ACHN (cell line): ENCODE measurements at regions not wholly inside any gene's neighbourhood (a gene's known extent, or its start where the extent isn't known, plus 50 kb on each side); places are given as distances from the start of the nearest gene placed in this dataset.

Experiments used
- DNase-seq: peaks from one replicate; pipeline ENCODE4 v3.0.0-alpha.2; 2015
- in situ Hi-C: cut with HindIII; loops from 2 replicates; pipeline ENCODE4 v1.10.0; 2017; ENCODE audit warnings: low sequenced_read_pairs, low pct_ligation_motif_present, low pct_unique_long_range_greater_than_20kb

DNA sequence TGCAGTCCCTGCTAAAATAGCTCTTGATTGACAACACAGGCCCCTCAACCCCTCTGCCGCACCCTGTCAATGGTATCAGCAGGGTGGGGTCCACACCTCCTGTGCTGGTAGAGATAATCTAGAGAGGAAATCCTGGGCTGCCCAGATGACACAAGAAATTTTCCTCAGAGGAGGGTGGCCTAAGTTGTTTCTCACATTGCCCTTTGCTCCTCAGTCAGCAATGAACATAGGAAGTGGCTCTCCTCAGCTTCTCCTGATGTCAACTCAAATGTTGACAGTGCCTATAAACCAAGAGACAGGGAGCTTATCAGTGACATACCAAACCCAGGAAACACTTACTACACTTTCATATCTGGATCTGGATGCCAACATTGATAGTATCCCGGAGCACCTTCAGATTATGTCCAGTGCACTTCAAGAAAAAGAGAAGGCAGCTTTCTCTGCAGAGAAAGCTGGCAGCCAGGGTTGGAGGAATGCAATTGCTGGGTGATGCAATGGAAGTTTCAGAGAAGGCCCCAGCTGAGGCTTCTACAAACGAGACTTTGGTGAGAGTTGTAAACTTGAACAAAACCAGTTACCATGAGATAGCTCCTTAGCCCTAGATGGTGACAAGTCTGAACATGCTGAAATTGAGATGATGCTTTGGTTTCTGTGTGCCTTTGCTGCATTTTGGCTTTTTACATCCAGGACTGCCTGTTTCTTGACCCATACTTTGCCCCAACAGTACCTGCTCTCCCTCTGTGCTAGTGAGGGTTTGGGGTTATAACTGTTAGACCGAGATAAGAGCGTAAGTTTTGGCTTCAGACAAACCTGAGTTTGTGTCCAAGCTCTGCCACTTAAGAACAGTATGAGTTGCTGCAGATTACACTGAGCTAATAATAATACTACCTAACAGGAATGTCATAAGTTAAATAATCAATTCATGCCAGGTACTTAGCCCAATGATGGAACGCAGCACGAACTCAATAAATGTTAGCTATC, 183.5 kb downstream of the NUAK1 start:
- in situ Hi-C loops, result no loop called here
- DNase-seq, result no peak

DNA sequence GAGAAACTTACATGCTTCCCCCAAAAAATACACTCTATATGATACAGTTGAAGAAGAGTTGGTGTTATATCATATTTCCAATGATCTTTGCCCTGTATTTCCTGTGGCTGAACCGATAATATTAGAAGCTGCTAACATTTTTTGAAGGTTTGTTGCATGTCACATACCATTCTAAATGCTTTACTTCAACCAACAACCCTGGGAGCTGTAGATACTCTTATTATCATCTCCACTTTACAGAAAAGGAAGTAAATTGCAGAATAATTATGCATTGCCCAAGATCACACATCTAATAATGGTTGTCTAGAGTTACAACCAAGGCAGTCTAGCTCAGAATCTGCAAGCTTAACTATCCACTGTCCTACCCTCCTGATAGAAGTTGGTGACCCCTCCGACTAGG, 182.8 kb downstream of the NUAK1 start:
- in situ Hi-C loops, result no loop called here
- DNase-seq, result no peak

DNA sequence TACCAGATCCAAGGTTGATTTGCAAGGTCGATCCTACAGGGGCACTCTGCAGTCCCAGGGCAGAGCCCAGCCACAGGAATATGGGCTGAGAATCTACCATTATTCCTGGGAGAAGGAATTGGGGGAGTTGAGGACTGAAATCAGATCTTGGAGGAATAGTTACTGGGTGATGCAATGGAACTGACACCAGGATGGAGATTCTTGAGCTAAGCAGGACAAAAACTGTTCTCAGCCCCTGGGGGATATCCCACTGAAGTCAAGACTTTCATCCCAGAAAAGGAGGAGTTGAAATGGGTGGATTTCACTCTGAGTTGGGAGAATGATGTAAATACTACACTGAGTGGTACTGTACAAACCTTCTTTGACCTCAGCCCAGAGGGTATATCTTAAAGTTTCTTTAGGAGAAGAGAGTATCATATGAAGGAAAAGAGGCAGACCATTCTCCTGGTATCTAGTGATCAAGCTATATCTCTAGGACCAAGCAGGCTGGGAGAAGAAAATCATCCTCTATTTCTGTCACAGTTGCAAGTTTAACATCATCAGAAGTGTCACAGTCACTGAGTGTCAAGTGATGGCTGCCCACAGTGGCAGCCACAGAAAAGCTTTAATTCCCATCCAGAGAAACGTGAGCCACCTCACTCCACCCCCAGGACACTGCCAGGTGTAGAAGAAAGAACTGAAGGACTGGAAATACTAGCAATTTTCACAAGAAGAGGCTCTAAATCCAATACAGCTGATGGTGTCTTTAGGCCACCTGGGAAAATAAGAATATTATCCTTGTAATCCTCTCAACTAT, 181.9 kb downstream of the NUAK1 start:
- in situ Hi-C loops, result no loop called here
- DNase-seq, result no peak

DNA sequence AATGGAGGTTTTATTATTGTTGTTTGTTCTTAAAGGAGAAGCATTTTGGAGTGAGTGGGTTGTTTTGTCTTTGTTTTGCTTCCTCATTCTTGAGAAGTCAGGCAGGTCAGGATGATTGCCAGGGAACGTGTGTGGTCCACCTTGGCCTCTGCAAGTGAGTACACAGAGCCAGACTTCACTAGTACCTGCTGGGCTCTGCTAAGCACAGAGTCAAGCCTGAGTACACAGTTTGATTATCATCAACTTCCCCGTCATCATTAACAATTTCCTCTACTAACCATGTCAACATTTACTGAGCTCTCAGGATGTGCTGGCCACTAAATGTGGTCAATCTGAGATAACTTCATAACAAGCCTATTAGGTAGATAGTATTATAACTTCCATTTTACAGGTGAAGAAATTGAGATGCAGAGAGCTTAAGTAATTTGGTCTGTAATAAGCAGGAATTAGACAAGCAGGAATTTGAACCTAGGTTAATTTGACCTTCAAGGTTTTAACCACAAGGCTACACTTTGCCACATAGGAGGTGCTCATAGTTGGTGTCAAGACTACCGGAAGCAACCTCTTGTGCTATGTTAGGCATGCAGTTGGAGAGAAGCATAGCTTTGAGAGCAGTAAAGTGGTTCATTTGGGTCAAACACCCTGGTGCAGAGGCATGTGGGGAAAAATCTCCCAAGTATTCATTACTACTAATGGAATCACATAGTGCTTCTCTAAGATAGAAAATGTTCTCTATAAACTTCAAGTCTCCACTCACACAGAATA, 178.3 kb downstream of the NUAK1 start:
- in situ Hi-C loops, result no loop called here
- DNase-seq, result no peak

DNA sequence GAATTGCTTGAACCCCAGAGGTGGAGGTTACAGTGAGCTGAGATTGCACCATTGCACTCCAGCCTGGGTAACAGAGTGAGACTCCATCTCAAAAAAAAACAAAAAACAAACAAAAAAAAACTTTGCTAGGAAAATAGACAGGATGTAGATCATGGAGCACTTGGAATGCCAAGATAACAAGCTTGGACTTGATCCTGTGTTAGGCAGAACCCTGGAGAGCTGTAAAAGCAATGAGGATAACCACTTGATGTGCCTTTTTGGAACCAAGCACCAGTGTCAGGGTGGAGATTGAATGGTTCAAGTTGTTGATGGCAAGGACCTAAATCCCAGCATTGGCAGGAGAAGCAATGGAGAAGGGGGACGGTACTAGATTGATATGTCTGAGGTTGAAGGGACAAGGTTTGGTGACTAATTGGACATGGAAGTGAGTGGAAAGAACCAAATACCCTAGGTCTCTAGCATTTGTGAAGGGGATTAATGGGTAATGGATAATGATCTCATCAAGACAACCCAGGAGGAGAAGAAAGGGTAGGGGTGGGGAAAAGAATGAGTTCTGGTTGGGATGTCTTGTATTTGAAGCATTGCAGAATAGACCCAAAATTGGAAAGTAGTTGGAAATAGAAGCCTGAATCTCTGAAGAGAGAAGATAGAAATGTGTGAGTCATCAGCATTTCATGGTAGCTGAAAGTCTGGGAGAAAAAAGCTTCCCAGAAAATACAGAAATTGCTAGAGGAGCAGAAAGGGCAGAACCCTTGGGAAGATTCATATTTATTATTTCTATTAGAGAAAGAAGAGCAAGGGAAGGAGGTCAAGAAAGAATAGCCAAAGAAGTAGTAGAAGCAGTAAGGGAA, 176.7 kb downstream of the NUAK1 start:
- in situ Hi-C loops, result no loop called here
- DNase-seq, result no peak

DNA sequence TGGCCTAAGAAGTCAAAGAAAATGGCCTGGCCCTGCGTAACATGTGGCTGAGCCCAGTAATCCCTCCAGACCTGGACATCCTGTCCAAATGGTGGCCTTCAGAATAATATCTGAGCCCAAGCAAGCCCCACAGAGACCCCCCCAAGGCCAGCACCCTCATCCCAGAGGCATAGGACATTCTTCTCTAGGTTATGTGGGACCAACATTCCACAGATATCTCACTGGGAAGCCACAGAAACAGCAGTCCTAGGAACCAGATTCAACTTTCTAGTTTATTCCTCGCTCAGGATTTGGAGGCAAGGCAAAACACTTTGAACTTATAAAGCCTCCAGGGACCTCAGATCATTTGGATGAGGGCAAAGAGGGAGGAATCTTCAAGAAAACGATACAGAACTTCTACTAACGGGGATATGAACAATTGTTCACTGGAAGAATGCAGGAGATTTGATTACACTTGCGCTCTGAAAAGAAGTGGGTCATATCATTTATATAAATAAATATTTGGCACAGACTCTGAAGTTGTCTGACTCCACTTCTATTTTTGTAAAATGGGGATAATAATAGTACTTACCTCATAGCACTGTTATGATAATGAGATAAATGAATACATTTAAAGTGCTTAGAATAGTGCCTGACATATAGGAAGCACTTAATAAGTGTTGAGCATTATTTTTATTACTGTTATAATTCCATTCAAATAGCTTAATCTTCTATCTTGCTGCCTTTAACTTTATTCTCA, 171.5 kb downstream of the NUAK1 start:
- no peak for DNase-seq
- in situ Hi-C loops, result no loop called here

DNA sequence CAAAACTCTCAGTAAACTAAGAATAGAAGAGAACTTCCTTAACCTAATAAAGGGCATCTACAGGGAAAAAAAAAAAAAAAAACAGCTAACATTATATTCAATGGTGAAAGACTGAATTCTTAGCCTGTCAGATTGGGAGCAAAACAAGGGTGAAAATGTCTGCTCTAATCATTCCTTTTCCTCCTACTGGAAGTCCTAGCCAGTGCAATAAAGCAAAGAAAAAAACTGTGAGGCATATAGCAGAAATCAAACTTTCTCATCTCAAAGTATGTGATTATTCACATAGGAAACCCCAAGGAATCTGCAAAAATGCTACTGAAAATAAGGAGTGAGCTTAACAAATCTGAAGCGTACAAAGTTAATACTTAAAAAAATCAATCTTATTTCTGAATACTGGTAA, 170.7 kb downstream of the NUAK1 start:
- in situ Hi-C loops, result no loop called here
- no peak for DNase-seq

DNA sequence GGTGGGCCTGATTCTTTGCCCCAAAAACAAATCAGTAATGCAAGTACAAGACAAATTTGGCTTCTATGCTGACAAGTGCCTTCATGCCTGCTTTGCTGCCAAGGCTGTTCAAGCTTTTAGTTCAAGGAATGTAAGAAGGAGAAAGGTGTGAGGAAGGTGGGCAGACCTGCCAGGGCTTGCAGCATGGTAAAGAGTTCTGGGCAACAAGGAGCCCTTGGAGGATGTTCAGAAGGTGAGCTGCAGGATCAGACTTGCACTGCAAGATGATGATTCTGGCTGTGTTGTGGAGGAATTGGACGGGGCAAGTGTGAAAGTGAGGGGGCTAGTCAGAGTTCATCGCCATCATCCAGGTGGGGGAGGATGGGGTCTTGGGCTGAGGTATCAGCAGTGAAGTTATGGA, 167.9 kb downstream of the NUAK1 start:
- DNase-seq, result no peak
- in situ Hi-C loops, result no loop called here

DNA sequence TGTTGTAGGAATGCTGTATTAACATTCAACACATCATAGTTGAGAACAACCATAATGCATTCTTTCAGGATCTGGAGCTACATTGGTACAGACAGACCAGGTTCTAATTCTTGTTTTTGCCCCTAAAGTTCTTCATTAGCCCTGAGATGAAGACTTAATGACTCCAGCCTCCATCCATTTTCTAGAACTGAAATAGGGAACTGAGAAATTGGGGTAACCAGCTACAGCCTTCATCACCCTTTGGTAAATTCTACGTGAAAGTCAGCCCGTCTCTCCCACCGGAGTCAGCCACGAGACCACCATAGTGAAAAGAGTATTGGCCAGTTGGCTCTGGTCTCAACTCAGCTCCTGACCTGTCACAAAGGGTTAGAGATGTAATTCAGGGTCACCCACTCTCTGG, 164.0 kb downstream of the NUAK1 start:
- DNase-seq, result no peak
- in situ Hi-C loops, result no loop called here

DNA sequence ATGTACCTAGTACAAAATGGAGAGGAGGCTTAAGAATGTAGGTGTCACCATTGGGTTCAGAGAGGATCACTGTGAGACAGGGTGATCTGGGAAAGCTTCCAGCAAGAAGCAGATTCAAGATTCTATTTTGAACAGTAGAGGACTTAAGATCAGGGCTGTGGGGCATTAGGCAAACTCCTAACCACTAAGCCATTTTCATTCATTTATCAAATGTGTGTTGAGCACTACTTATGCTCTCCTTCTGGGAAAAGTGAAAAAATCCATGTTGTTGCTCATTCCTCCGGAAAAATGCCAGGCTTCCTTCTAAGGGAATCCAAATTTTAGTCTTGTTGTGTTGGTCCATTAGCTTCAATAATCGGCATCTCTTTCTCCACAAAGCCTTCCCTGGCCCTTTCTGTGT, 163.4 kb downstream of the NUAK1 start:
- in situ Hi-C loops, result no loop called here
- DNase-seq, result no peak

DNA sequence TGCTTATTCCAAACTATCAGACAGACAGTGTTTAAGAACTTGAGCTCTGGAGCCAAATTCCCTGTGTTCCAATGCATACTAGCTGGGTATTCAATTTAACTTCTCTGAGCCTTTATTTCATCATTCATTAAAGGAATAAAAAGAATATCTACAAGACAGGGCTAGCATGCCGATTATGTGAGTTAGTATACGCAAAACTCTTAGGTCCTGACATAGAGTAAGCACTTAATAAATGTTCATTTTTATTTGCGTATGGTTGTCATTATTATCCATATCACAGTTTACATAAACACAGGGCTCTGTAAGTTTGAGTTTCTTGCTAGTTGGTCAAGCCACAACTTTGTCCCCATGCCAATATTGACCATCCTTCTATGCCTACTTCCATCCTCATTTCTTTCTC, 161.5 kb downstream of the NUAK1 start:
- DNase-seq, result no peak

DNA sequence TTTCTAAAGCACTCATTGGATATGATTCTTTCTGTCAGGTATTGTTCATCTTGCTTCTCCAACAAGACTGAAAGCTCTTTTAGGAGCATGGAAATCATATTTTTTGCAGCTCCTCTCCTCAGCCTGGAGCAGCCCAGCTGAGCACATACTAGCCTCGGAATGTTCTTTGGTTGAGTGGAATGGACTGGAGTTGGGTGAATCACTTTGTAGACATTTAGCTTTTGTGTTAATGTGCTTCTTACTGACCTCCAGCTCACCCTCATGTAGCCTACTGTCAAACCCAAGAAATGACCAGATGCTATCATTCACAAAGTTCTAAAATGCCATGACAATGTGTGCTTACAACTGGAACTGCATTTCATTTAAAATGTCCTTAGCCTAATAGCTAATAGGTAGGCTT, 161.1 kb downstream of the NUAK1 start:
- no peak for DNase-seq
- in situ Hi-C loops, result no loop called here

More for the DNA sequence above, 161.5 kb downstream of the NUAK1 start:
- in situ Hi-C loops, result no loop called here

DNA sequence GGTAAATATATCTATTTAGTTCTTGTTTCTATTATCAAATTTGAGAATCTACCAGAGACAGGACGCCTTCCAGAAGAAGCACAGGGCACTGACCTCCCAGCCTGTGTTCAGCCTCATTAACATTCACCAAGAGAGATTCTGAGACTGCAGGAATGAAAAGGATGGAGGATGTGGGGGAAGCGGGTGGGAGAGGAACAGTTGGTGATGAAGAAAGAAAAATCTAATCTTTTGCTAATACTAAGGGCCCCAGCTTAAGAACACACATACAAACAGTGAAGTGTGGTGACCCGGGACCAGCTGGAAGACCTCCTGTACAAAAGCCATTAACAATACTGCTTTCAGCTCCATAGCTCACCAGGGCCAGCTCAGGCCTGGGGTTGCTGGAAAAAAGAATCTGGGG, 160.5 kb downstream of the NUAK1 start:
- in situ Hi-C loops, result no loop called here

DNA sequence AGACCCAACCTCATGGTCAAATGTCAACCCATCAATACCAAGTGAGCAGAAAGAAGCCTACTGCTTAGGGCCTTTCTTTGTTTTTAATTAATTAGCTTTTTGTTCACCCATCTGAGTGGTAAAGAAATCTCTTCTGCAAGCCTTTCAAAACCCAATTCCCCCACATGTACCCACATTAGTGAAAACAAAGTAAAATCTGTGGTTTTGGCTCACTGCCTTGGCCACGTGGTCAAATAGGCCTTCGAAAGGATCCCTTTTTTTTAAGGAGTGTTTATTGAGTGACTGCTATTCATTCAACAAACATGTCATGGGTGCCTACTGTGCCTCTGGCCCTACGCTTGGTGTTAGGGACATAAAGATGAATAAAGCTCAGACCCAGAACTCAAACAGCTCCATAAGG, 160.1 kb downstream of the NUAK1 start:
- in situ Hi-C loops, result no loop called here
- no peak for DNase-seq

More for the DNA sequence above, 160.5 kb downstream of the NUAK1 start:
- no peak for DNase-seq

DNA sequence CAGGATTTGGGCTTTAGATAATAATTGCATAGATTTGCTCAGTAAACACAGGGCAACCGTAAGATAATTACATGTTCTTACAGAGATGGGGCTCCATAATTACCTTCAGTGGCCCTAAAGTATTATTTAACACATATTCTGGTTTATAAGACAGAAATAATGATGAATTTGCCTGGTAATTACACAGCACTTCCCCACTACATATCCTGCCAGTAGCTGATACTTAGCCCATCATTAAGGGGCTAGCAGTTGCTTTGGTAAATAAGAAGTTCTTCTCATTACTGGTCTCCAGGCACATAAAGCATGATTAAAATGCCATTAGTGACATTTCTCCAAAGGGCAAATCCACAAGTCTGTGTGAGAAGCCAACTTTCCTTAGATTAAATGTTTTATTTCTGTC, 158.7 kb downstream of the NUAK1 start:
- DNase-seq, result no peak
- in situ Hi-C loops, result no loop called here

DNA sequence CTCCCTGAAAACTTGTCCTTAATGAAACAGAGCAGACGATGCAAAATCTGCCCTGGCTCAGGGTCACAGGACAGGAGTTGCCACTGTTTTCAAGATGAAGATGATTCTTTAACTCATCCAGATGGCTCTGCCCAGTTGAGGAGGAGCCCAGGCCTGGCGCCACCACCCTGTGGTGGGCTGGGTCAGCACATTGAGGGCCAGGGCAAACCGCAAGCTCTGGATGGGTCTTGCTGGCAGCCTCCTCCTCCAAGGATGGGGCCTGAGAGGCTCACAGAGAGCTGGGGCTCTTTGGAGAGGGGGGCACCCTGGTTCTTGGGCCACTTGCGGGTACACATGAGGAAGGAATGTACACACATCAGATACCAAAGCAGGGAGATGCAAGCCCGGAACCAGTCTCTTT, 158.2 kb downstream of the NUAK1 start:
- DNase-seq, result no peak
- in situ Hi-C loops, result no loop called here

DNA sequence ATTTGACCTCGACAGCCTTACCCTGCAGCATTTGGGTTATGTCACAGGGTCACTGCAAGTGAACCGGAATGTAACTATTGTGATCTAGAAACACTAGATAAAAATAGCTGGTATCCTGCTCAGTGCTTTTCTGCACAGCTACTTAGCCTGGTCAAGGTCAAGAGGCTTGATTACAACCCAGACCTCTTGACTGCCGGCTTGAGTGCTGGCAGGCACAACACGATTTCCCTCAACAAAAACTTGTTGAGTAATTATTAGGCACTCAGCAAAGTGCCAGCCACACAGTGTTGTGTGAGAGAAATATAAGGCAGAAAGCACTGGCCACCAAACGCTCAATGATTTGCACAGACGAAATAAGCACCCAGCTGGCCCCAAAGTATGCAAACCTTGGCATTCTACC, 156.7 kb downstream of the NUAK1 start:
- no peak for DNase-seq
- in situ Hi-C loops, result no loop called here
